AML-193 (cell line): ENCODE measurements at regions not wholly inside any gene's neighbourhood (a gene's known extent, or its start where the extent isn't known, plus 50 kb on each side); places are given as distances from the start of the nearest gene placed in this dataset.

Source experiments
- DNase-seq, 2 experiments: peaks; one replicate each; lab custom pipeline; 2025; lab: John Stamatoyannopoulos, UW

DNA sequence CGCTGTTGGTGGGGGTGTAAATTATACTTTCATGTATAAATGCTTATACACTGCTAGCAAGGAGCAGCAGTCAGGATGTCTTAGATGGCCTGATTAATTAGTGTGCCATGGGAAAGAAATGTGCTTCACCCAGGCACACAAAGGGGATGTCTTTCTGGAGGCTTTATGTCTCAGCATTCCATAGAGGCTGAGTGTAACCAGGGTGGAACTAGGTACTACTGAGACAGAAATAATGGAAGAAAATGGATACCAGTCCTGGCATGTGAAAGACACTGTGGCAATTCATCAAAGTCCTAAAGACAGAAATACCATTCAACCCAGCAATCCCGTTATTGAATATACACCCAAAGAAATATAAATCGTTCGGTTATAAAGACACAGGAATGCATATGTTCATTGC is 52.5 kb downstream of the PF4 start:
- no peak for DNase-seq

DNA sequence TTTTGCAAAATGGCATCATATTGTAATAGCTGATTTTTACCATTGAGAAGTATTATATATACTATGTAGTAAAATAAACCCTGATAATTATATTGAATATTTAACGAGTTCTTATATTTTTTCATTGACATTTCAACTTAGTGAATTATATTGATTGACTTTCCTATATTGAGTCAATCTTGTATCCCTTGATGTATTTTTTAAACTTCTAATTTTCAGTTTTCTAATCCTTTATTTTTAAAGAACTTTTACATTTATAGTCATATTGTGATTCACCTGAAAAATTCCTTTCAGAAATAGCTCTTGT is 54.4 kb downstream of the CXCL1 start:
- DNase-seq: no peak

DNA sequence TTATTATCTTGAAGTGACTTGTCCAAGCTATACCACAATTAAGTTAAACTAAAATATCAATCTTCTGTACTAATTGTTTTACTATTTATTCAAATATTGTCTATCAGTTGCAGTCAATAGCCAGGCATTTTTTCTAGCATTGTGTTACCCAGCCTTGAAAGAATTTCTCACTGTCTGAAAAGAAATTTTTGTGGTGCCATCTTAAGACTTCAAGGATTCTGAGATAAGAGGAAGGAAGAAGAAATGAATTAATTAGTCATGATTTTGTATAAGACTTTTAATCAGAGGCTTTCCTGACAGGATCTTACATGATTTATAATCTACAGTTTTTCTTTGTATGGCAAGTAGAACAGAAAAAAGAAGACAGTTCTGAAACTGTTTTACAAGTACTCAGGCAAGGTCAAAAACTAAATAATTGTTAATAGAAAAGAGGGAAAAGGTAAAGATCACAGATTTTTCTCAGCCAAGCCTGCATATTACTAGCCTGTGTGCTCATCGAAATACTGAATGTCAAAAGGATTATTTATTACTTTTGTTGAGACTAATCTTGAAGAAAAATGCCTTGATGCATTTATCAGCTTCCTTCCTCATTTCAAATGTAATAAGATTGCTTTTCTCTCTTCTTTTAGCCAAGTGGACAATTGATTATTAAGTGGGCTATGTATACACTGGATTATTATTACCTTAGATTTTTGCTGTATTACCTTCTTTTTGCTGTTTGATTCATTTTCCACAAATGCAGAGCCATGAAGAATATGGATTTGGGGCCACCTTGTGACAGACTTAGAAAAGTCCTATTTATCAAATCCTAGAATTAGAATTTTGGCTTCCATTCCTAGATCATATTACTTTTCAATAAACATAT is 53.8 kb downstream of the CXCL1 start:
- peak; percentile 46 to 49 for DNase-seq

DNA sequence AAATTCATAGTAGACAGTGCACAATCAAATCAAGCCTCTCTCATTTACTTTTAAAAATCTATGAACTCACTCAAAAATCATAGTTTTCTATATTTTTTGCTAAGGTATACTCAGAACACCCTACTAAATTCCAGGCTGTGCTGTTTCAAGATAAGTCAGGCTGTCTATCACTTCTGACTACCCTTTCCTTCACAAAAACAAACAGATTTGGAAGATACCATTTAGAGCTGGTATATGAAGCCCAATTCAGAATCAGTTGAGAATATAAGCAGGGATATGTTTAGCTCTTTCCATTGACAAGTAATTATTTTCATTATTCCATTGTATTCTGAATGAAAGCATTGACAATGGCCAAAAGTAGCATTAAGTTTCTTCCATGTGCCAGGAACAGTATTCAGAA is 53.1 kb downstream of the CXCL1 start:
- no peak for DNase-seq
